Astrocyte of the spinal cord (primary cell): ENCODE measurements at regions not wholly inside any gene's neighbourhood (a gene's known extent, or its start where the extent isn't known, plus 50 kb on each side); places are given as distances from the start of the nearest gene placed in this dataset.

Experiments used
- DNase-seq: peaks from one replicate; pipeline ENCODE4 v3.0.0; 2011; ENCODE audit warnings: low read depth, low spot score
- H3K4me3 ChIP-seq: 2 replicates; pipeline ENCODE4 v1.5.1; 2011; ENCODE audit warnings: low read depth, mild to moderate bottlenecking, low read length, moderate library complexity
- in situ Hi-C: cut with HindIII; loops from 2 replicates; pipeline ENCODE4 v1.10.0; 2017; ENCODE audit warnings: low sequenced_read_pairs
- TF ChIP-seq, protein P1 (sequence below): IDR thresholded peaks from 2 replicates; pipeline ENCODE4 v1.5.1; 2012; ENCODE audit warnings: low read depth, mild to moderate bottlenecking, low read length, inconsistent platforms

DNA sequence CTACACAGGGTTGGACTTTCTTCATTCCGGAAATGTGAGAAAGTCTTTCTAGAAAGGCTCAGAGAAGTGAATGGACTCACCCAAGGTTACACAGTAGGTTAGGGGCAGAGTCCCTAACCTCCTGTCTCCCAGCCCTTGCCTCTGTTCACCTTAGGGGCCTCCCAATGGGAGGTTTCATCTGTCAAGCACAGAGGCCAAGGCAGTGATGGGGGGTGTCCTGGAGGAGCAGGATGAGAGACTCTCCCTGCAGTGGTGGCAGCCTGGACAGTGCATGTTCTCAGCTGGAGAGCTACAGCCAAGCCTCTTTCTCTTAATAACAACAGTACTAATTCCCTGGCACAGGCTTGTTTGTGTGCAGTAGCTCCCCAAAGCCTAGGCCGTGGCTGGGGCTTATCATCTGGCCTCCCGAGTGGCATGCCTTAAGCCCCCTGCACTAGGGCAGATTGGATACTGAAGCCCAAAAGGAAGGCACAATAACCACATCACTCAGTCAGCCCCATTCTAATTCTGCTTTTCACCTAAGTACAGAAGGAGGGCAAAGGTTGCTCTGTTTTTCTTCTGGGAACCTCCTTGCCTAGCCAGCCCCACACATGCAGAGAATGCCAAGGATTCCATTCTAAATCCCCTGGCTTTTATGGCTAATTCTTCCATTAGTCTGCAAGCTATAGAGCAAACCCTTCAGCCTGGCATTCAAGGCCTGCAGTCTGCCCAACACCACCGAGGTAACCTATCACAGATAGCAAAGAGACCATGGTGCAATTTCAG, 50.2 kb upstream of the XPA start:
- TF ChIP-seq, protein P1, sequence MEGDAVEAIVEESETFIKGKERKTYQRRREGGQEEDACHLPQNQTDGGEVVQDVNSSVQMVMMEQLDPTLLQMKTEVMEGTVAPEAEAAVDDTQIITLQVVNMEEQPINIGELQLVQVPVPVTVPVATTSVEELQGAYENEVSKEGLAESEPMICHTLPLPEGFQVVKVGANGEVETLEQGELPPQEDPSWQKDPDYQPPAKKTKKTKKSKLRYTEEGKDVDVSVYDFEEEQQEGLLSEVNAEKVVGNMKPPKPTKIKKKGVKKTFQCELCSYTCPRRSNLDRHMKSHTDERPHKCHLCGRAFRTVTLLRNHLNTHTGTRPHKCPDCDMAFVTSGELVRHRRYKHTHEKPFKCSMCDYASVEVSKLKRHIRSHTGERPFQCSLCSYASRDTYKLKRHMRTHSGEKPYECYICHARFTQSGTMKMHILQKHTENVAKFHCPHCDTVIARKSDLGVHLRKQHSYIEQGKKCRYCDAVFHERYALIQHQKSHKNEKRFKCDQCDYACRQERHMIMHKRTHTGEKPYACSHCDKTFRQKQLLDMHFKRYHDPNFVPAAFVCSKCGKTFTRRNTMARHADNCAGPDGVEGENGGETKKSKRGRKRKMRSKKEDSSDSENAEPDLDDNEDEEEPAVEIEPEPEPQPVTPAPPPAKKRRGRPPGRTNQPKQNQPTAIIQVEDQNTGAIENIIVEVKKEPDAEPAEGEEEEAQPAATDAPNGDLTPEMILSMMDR, result no peak
- H3K4me3 ChIP-seq, result no peak overlapping the region
- DNase-seq, result no peak
- in situ Hi-C loops, result no loop called here

DNA sequence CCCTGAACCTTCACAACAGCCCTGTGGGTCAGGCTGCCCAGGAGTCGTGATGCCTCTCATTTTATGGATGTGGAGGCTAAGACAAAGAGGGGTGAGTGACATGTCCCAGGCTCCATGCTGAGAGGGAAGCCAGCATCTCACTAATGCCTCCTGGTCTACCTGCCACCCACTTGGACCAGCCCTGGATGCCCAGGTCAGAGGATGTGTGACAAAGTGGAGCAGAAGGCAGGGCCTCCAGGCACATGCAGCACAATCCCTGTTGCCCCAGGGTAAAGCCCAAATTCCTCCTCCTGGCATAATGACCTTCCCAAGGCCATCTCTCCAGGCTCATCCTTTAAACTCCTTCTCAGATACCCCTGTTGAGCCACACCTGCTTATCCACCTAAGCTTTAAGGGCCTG, 51.4 kb upstream of the XPA start:
- DNase-seq, result no peak
- in situ Hi-C loops, result no loop called here
- TF ChIP-seq, protein P1, result no peak
- no peak overlapping the region for H3K4me3 ChIP-seq

DNA sequence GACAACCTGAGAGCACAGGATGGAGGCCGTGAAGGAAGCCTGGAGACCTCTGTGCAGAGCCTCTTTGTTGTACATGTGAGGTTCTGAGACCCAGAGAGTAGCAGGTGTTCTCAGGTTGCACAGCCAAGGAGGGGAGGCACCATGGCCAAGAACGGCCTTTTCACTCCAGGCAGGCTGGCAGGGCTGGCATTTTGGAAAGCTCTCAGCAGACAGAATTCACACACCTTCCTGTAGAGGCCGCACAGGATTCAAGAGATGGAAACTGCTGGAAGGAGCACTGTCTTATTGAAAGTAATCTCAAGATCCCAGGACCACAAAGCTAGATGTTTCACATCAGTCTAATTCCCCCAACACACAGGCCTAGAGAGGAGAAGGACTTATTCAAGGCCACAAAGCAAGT, 52.8 kb upstream of the XPA start:
- in situ Hi-C loops, result no loop called here
- TF ChIP-seq, protein P1, result no peak
- DNase-seq, result no peak
- H3K4me3 ChIP-seq, result no peak overlapping the region

DNA sequence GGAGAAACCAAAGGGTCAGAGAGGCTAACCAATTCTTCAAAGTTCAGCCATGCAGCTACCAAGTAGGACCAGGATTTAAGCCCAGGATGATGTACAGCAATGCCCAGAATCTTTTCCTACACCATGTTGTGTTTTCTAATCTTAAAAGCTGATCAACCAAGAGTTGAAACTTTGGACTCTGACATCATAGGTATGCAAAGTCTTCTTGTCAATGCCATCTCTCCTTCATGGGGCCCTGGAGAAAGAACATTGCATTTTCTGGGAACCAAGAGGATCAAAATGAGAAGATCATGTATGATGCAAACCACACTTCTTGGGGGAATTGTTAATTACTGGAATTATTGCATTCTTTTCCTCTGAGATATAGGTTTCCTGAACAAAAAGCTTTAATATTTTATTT, 54.4 kb upstream of the XPA start:
- in situ Hi-C loops, result no loop called here
- TF ChIP-seq, protein P1, result no peak
- no peak overlapping the region for H3K4me3 ChIP-seq
- no peak for DNase-seq

DNA sequence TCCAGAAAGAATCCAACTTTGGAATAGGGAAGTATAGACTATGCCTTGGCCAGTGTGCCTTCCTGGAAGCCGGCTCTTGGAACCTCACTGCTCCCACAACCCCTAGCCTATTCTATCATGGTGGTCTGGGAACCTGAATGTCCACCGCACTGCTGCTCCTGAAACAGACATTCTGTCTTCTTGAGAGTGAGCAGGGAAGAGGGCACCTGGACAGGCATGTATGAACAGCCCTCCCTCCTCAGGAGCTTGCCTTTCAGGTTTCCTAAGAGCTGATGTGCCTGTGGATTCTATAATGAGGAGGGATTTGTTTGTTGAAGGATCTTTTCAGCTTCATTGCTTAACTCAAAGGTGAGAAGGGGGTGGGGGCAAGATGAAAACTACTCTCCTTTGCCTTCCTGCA, 55.1 kb upstream of the XPA start:
- H3K4me3 ChIP-seq, result no peak overlapping the region
- TF ChIP-seq, protein P1, result no peak
- no peak for DNase-seq
- in situ Hi-C loops, result no loop called here

DNA sequence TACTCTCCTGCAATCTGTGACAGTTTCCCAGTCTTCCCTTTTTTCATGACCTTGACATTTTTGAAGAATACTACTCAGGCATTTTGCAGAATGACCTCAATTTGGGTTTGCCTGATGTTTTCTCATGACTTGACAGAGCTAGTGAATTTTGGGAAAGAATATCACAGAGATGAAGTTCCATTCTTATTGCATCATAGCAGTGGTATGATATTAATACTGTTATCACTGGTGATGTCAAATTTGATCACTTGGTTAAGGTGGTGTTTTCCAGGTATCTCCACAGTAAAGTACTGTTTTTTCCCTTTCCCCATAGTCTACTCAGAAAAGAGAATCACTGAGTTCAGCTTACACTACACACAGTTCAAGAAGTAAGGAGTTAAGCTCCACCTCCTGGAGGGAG, 56.2 kb upstream of the XPA start:
- no peak for DNase-seq
- TF ChIP-seq, protein P1, result no peak
- H3K4me3 ChIP-seq, result no peak overlapping the region
- in situ Hi-C loops, result no loop called here
